DMS 273 (cell line): ENCODE measurements at regions not wholly inside any gene's neighbourhood (a gene's known extent, or its start where the extent isn't known, plus 50 kb on each side); places are given as distances from the start of the nearest gene placed in this dataset.
"Not testable (repeated sequence)": the region's sequence is repeated elsewhere in the genome, so short reads cannot be mapped to it uniquely, and the experiment has no call there.

Experiments used
- DNase-seq: peaks from one replicate; lab custom pipeline; 2025; ENCODE audit not compliant: unreplicated experiment; lab: John Stamatoyannopoulos, UW

- no peak for DNase-seq
Observed at GRCh38 chr1:68827261-68827660, 330.4 kb upstream of the DEPDC1 start.

- DNase-seq: no peak
Observed at GRCh38 chr1:68828013-68828412, 331.1 kb upstream of the DEPDC1 start.

GRCh38 chr1:68831281-68831680, 334.4 kb upstream of the DEPDC1 start:
- DNase-seq: no peak

GRCh38 chr1:68848017-68848416, 351.1 kb upstream of the DEPDC1 start:
- no peak for DNase-seq

GRCh38 chr1:68868606-68869005, 371.7 kb upstream of the DEPDC1 start:
- no peak for DNase-seq

GRCh38 chr1:68873144-68873543, 376.3 kb upstream of the DEPDC1 start:
- DNase-seq: no peak

- DNase-seq: not testable (repeated sequence)
Observed at GRCh38 chr1:68881330-68882194, 384.7 kb upstream of the DEPDC1 start.

GRCh38 chr1:68889471-68889870, 392.6 kb upstream of the DEPDC1 start:
- no peak for DNase-seq

- no peak for DNase-seq
Observed at GRCh38 chr1:68890736-68891135, 393.9 kb upstream of the DEPDC1 start.

- DNase-seq: peak; percentile 7
Observed at GRCh38 chr1:68904477-68904876, 407.6 kb upstream of the DEPDC1 start.

- no peak for DNase-seq
Observed at GRCh38 chr1:68906431-68906830, 409.5 kb upstream of the DEPDC1 start.

GRCh38 chr1:68907491-68907890, 410.6 kb upstream of the DEPDC1 start:
- no peak for DNase-seq

GRCh38 chr1:68908316-68908715, 411.4 kb upstream of the DEPDC1 start:
- DNase-seq: peak; percentile 5

- peak; percentile 3 for DNase-seq
Observed at GRCh38 chr1:68916221-68916902, 419.5 kb upstream of the DEPDC1 start.

- no peak for DNase-seq
Observed at GRCh38 chr1:68917456-68917855, 420.6 kb upstream of the DEPDC1 start.

GRCh38 chr1:68918563-68918962, 421.7 kb upstream of the DEPDC1 start:
- DNase-seq: no peak

GRCh38 chr1:68919075-68919474, 422.2 kb upstream of the DEPDC1 start:
- no peak for DNase-seq

GRCh38 chr1:68923475-68924088, 426.7 kb upstream of the DEPDC1 start:
- DNase-seq: not testable (repeated sequence)

GRCh38 chr1:68930101-68930500, 433.2 kb upstream of the DEPDC1 start:
- no peak for DNase-seq

GRCh38 chr1:68936530-68936929, 439.6 kb upstream of the DEPDC1 start:
- DNase-seq: no peak

GRCh38 chr1:68938051-68938666, 441.3 kb upstream of the DEPDC1 start:
- DNase-seq: no peak
